GM19025 (cell line): ENCODE measurements at regions not wholly inside any gene's neighbourhood (a gene's known extent, or its start where the extent isn't known, plus 50 kb on each side); places are given as distances from the start of the nearest gene placed in this dataset.
A peak's percentile ranks its signal among the peaks of the same experiment; 100 is the strongest.
"Not testable (repeated sequence)": the region's sequence is repeated elsewhere in the genome, so short reads cannot be mapped to it uniquely, and the experiment has no call there.

Source experiments
- ATAC-seq: cut with Tn5 transposase; IDR thresholded peaks from one replicate; pipeline ENCODE4 v1.9.1; 2021; ENCODE audit warnings: mild to moderate bottlenecking, low read depth, moderate library complexity; ENCODE audit not compliant: unreplicated experiment

DNA sequence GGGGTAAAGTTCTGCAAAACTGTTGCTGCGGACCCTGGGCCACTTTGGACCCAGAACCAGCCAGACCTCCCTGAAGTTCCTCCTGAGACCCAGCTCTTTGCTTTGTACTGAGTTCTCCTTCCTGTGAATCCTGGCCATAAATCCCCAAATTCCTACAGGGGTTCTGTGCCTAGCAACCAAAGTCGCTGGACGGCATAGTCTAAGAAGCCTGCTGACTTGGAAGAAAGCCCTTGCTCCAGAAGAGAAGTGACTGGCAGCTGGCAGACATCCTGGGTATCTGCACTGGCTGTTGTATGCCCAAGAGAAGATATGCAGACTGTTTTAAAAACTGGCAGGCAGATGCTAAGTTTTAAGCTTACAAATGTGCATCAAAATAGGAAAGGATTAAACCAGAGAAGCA lies 99.9 kb upstream of the SLC24A4 start:
- ATAC-seq = no peak

DNA sequence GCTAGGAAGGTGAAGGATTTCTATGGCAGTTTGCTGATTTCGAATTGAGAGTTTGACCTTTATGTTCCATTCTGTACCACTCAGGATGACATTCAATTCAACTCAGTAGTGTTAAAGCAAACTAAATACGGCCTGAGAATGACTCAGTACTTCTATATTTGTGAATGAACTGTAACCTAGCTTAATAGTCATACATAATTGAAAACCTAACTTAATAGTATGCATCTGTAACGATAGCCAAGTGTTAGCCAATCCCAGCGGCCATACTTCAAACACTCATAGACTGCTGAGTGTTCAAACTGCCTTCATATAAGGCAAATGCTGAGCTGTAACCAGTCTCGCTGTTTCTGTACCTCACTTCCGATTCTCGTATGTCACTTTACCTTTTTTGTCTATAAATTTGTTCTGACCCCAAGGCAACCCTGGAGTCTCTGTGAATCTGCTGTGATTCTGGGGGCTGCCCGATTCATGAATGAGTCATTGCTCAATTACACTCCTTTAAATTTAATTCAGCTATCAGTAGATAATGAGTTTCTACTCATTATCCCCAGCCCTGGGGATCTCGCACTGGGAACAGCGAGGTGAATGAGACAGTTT lies 98.5 kb upstream of the SLC24A4 start:
- no peak for ATAC-seq

DNA sequence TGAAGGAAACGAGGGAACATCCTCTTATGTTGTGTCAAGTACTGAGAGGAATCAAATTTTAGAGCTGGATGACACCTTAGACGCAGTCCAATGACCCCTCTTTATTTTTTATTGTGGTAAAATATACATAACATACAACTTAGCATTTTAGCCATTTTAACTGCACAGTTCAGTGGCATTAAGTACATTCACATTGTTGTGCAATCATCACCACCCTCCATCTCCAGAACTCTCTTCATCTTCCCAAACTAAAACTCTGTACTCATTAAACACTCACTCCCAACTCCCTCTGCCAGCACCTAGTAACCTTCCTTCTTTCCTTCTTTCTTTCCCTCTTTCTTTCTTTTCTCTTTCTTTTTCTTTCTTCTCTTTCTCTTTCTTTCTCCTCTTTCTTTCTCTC lies 97.2 kb upstream of the SLC24A4 start:
- no peak for ATAC-seq

DNA sequence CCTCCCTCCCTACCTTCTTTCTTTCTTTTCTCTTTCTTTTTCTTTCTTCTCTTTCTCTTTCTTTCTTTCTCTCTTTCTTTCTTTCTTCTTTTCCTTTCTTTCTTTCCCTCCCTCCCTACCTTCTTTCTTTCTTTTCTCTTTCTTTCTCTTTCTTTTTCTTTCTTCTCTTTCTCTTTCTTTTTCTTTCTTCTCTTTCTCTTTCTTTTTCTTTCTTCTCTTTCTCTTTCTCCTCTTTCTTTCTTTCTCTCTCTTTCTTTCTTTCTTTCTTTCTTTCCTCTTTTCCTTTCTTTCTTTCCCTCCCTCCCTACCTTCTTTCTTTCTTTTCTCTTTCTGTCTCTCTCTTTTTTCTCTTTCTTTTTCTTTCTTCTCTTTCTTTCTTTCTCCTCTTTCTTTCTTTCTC lies 96.8 kb upstream of the SLC24A4 start:
- ATAC-seq = not testable (repeated sequence)

DNA sequence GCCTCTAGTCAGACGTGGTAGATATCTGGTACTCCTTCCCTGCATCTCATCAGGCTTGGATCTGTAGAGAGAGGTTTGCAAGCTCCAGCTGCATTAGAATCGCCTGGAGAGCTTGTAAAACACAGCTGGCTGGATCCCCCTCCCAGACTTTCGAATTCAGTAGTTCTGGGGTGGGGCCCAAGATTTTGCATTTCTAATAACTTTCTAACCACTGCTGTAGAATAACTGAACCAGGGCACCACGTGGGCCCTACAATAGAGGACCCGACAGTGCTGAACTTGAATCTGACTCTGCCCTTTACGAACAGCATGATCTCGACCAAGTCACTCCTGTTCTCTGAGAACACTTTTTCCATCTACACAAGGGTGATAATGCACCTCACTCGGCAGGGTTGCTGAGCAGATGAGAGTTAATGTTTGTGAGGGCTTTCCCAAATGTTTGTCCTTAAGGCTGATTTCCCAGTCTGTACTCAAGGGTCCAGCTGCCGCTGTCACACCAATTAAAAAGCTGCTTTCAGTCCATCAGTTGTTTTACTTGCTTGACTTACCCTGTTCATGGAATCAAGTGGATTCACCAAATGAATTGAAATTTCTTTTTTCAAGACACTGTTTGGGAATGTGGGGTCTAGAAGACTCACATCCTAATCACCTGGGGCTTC lies 86.6 kb upstream of the SLC24A4 start:
- no peak for ATAC-seq

DNA sequence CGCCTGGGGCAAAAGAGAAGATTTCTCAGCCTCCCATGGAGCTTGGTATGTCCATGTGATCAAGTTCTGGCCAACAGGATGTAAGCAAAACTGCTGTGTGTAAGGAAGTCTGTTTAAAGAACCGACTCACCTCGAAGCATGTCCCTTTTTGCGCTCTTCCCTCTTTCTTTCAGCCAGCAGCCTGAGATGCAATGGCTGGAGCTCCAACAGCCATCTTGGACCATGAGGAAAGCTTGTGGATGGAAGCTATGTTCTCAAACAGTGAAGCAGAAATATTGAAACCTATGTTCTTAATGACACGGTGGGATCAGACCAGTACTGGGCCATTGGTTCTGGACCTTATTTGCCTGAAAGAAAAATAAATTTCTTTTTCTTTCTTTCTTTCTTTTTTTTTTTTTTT lies 82.3 kb upstream of the SLC24A4 start:
- ATAC-seq = no peak

DNA sequence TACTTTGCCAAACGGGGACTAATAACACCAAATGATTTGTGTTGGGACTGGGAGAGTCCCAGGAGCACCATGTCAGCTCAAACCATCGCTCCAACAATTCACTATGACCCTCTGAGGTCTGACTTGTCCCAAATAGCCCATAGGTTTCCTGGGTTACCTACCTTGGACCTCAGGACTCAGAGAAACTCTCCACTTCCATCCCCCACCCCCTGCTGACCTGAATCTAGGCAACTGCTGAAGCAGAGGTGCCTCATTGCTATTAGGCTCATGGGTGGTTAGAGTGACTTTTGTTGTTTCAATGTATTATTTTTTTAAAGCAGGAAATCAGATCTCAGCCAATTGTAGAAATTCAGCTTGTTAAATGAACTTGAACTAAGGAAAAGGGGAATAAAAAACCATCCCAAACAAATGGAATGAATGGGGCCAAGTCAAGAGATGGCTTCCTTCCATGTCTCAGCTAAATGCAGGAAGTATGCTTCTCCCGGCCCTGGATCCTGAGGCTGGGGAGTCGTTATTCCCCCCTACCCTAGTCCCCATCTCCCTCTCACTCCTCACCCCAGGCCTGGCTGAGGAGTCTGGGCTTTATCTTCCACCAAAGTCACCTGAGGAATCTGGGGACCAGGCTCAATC lies 80.9 kb upstream of the SLC24A4 start:
- no peak for ATAC-seq

DNA sequence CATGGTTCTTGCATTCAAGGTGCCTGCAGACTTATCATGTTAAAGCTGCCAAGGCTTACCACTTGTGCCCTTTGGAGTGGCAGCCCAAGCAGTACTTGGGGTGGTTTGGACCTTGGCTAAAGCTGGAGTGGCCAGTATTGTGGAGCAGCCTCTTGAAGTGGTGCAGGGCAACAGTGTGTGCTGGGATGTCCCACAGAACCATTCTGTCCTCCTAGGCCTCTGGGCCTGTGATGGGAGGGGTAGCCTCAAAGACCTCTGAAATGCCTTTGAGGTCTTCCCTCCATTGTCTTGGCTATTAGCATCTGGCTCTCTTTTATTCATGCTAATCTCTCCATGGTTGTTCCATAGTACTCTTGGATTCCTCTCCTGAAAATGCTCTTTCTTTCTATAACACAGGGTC lies 78.2 kb upstream of the SLC24A4 start:
- ATAC-seq = no peak

DNA sequence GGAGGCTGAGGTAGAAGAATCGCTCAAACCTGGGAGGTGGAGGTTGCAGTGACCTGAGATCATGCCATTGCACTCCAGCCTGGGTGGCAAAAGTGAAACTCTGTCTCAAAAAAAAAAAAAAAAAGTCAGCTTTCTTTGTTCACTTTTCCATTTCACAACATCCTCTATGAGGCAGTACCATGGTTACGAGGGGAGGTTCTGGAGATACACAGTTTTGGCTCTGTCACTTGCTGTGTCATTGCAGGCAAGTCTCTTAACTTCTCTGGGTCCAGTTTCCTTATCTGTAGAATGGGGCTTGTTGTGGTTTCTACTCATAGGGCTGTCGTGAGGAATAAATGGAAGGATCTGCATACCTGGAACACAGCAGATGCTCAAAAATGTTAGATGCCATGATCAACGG lies 75.6 kb upstream of the SLC24A4 start:
- no peak for ATAC-seq

DNA sequence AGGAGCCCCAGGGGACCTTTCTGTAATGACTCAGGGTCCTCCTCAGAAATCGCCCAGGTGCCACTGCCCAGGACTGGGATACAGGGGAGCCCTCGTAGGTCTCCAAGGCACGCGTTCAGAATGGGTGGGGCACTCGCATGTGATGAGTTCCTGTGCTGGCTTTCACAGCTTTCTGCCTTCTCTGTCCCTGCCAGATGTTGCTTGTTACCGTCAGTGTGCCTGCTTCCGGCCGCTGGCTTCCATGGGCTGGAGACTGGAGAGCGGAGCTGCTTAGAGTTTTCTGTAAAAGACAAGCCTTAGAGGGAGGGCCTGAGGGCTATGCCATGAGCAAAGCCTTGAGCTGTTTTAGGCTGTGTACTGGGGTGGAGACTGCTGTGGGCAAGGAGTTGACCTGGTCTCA lies 75.0 kb upstream of the SLC24A4 start:
- no peak for ATAC-seq

DNA sequence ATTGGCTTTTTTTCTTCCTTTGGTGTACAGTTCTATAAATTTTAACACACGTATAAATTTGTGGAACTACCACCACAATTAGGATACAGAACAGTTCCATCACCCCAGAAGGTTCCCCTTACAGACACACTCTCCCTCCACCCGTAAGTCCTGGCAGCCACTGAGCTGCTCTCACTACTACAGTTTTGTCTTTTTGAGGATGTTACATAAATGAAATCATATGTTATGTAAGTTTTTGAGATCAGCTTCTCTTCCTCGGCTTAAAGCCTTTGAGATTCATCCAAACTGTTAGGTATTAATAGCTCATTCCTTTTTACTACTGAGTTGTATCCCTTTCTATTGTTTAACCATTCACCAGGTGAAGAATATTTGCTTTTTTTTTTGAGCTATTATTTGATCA lies 74.3 kb upstream of the SLC24A4 start:
- ATAC-seq = no peak

DNA sequence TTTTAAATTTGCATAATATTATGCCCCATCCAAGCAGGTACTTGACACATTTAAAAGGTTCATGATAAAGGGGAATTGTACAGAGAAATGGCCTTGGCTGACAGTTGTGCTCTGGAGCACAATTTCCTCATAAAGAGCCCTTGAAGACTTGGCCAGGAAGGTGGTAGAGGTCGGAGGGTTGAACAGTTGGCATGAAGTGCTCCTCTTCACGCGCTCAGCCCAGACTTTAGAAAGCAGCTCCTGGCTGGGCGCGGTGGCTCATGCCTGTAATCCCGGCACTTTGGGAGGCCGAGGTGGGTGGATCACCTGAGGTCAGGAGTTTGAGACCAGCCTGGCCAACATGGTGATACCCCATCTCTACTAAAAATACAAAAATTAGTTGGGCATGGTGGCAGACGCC lies 72.6 kb upstream of the SLC24A4 start:
- ATAC-seq = not testable (repeated sequence)

DNA sequence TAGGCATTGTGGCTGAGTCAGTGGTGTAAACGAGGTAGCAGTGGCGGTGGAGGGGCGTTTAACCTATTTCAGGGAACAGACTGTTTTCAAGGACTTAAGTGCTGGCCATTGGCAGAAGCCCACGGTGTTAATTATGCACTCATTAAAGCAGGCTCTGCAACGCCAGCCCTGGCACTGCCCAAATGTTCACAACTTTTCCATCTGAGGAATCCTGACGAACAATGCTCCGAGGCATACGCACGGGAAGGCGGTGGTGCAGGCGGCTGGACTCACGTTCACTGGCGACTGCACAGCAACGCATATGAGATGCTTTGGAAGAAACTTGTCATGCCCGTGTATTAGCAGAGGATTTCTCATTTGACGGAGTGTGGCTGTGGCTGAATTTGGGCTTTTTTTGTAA lies 70.6 kb upstream of the SLC24A4 start:
- ATAC-seq = no peak

DNA sequence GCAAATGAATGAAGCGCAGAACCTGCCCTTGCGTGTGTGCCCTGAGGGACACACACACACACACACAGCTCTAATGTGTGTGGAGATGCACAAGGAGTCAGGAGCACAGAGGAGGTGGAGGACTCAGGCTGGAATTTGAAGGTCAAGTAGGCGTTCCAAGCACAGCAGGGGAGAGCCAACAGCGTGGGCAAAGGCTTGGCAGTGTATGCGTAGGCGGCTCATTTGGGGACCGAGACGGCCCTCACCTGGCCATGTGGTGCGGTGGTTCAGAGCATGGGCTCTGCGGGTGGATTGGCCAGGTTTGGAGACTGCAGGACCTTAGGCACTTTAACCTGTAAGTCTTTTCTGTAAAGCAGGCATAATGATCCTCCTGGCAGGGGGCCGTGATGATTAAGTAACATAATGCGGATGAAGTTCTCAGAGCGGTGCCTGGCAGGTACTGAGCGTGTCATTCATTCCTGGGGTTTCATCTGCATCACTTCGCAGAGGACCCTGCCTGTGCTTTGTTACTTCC lies 69.5 kb upstream of the SLC24A4 start:
- no peak for ATAC-seq

DNA sequence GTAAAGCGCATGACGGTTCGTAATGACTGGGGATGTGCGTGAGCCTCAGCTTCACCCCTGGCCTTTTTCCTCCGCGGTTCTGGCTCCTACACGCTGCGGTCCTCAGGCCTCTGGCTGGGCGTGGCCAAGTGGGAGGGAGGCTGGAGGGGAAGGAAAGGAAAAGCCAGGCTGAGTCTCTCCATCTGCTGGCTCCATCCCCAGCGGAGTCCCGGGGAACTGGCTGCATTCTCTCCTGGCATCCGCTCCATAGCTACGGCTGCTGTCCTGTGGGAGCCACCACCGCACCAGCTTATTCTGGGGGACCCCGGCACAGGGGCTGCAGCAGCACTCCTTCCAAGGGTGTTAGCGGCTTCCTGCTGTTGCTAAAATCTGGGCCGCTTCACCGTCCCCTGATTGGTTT lies 68.2 kb upstream of the SLC24A4 start:
- ATAC-seq = no peak

DNA sequence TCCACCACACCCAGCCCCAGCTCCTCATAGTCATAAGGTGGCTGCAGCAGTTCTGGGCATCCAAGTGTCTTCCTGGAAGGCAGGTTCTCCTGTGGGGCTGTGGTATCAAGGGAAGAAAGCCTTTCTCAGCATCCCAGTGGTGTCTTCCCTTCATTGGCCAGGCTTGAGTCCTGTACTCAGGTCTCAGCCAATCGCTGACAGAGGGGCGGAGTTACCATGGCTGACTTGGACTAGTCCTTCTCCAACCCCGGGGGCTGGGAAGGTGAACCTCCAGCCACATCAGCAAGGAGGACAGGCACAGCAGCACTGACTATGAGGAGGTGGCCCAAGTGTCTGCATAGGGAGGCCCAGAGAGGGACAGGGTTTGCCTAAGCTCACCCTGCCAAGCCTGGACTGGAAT lies 64.0 kb upstream of the SLC24A4 start:
- no peak for ATAC-seq

DNA sequence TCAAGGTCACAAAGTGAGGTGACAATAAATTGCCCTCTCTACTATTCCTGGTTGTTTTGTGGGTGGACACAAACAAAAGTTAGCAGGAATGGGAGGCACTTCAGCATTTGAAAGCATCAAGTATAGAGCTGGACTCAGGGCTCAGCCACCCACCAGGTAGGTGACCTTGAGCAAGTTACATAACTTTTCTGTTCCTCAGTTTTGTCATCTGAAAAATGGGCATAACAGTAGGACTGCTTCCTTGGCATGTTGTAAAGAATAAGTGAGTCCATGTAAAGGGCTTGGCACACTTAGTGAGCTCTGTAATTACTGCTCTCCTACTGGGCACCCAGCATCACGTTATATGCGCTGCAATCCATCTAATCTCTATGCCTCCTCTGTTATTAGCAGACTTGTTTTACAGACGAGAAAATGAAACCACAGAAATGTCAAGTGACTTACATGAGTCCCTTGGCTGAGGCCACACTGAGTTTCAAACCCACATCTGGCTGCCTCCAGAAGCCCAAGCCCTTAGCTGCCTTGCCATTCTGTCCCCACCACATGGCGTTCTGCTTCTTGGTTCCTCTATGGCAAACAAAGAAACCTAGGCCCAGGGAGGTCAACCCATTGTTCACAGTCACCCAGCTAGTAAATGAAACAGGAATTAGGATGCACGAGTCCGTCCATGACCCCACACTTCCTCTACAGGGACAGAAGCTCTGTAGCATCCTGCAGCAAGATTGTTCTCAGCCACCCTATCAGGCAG lies 63.2 kb upstream of the SLC24A4 start:
- peak; percentile 70 for ATAC-seq

DNA sequence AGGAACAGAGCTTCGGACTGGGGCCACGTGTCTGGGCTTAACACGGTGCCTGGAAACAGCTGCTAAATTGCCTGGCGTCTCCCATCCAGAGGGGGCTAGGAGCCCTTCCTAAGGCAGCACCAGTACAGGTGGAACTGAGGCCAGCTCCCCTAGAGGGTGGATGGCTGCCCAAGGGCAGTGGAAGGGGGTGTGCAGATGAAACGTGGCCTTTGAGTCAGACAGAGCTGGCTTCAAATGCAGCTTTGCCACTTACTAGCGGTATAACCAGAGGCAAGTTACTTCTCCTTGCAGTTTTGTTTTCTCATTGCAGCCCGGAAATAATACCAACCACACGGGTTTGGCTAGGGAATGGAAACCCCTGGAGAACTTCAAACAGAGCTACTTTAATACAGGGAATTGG lies 59.3 kb upstream of the SLC24A4 start:
- no peak for ATAC-seq

DNA sequence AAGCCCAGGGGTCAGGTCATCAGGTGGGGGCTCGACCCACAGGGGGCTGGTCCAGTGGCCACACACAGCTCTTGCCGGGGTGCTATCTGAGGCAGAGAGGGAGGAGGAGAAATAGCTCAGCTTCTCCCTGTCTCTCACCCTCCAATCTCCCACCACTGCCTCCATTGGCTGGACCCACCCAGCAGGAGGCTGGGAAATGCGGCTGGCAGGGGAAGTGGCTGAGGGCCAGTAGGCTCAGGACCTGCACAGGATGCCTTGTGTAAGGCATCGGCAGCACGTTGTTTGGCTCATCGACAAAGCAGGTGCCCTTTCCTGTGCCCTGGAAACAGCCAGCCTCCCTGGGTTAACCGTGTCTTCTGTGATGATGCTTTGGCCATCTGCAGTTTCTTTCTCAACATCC lies 58.8 kb upstream of the SLC24A4 start:
- no peak for ATAC-seq

DNA sequence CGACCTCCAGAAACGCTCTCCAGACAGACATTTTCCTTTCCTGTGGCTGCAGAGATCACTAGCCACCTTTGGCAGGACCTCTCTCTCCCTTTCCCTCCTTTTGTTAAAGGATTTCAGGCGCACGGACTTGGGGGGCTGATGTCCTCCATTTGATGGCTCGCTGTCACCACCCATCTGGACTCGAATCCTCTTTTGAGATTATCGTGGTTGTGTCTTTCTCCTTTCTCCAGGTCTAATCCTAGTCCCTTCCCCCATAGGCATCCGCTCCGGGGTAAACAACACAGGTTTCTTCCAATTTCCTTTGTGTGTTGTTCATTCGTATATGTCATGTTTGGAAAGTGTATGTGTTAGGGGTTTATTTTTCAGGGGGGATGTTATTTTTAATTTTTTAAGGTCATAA lies 56.7 kb upstream of the SLC24A4 start:
- ATAC-seq = no peak
